ENCODE measurements at regions not wholly inside any gene's neighbourhood (a gene's known extent, or its start where the extent isn't known, plus 50 kb on each side); places are given as distances from the start of the nearest gene placed in this dataset.
A peak's percentile ranks its signal among the peaks of the same experiment; 100 is the strongest.

GRCh38 chr11:116267146-116267545 lies 505.6 kb downstream of the BUD13 start:
- WGBS, 2 experiments (ENCODE audit: insufficient coverage in 1 of 2, insufficient read length in 1 of 2): 93 to 96% methylated on average over 4 of the region's 5 CpGs
- H3K36me3 ChIP-seq (ENCODE audit: control insufficient read depth, insufficient read depth, low read length): no peaks in the 10 kb centered on the region
- peaks cover 17% of the 10 kb centered on the region for H3K4me1 Mint-ChIP-seq
- no peak overlapping the region for H3K27ac Mint-ChIP-seq
- no peaks in the 10 kb centered on the region for H3K36me3 Mint-ChIP-seq (ENCODE audit: low read depth)
- no peak for DNase-seq
- no peaks in the 10 kb centered on the region for H3K9me3 ChIP-seq (ENCODE audit: control insufficient read depth, low read length)
- H3K27me3 Mint-ChIP-seq (ENCODE audit: insufficient read depth): peaks cover 9% of the 10 kb centered on the region
- H3K27me3 ChIP-seq (ENCODE audit: control insufficient read depth, insufficient read depth, low read length, poor library complexity, severe bottlenecking): no peaks in the 10 kb centered on the region
- no peaks in the 10 kb centered on the region for H3K4me1 ChIP-seq (ENCODE audit: control insufficient read depth, insufficient read depth, low read length)
- H3K4me3 Mint-ChIP-seq: no peak overlapping the region
- H3K27ac ChIP-seq (ENCODE audit: low read depth, low read length): no peak overlapping the region
- H3K9ac ChIP-seq (ENCODE audit: extremely low read depth, low read length, poor library complexity, severe bottlenecking): no peak overlapping the region
- TF ChIP-seq, protein P1, sequence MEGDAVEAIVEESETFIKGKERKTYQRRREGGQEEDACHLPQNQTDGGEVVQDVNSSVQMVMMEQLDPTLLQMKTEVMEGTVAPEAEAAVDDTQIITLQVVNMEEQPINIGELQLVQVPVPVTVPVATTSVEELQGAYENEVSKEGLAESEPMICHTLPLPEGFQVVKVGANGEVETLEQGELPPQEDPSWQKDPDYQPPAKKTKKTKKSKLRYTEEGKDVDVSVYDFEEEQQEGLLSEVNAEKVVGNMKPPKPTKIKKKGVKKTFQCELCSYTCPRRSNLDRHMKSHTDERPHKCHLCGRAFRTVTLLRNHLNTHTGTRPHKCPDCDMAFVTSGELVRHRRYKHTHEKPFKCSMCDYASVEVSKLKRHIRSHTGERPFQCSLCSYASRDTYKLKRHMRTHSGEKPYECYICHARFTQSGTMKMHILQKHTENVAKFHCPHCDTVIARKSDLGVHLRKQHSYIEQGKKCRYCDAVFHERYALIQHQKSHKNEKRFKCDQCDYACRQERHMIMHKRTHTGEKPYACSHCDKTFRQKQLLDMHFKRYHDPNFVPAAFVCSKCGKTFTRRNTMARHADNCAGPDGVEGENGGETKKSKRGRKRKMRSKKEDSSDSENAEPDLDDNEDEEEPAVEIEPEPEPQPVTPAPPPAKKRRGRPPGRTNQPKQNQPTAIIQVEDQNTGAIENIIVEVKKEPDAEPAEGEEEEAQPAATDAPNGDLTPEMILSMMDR (conservative IDR thresholded peaks at IDR 0.05): no peak
- H3K4me3 ChIP-seq (ENCODE audit: low read length): no peak overlapping the region
- no peaks in the 10 kb centered on the region for H3K9me3 Mint-ChIP-seq

- no peaks in the 10 kb centered on the region for H3K4me1 ChIP-seq (ENCODE audit: control insufficient read depth, insufficient read depth, low read length)
- no peaks in the 10 kb centered on the region for H3K36me3 Mint-ChIP-seq (ENCODE audit: low read depth)
These were observed 509.0 kb downstream of the BUD13 start for GRCh38 chr11:116263770-116264169.

GRCh38 chr11:116263019-116263418 lies 509.8 kb downstream of the BUD13 start:
- Mint-ChIP-seq H3K9me3 (no peaks in the 10 kb centered on the region), H3K4me3 (peak overlapping the region; percentile 4), H3K36me3 (ENCODE audit: low read depth) (no peaks in the 10 kb centered on the region), H3K27me3 (ENCODE audit: insufficient read depth) (peaks cover 5% of the 10 kb centered on the region), H3K4me1 (peaks cover 17% of the 10 kb centered on the region), H3K27ac (no peak overlapping the region)
- no peaks in the 10 kb centered on the region for H3K27me3 ChIP-seq (ENCODE audit: control insufficient read depth, insufficient read depth, low read length, poor library complexity, severe bottlenecking)
- H3K9ac ChIP-seq (ENCODE audit: extremely low read depth, low read length, poor library complexity, severe bottlenecking): no peak overlapping the region
- no peak for DNase-seq
- H3K27ac ChIP-seq (ENCODE audit: low read depth, low read length): peak overlapping the region; percentile 76
- no peaks in the 10 kb centered on the region for H3K4me1 ChIP-seq (ENCODE audit: control insufficient read depth, insufficient read depth, low read length)
- no peaks in the 10 kb centered on the region for H3K9me3 ChIP-seq (ENCODE audit: control insufficient read depth, low read length)
- TF ChIP-seq, protein P1 (conservative IDR thresholded peaks at IDR 0.05): no peak
- 62% methylated on average over 3 of the region's 3 CpGs; no CpG with 5 or more reads in 1 of the 2 experiments for WGBS, 2 experiments (ENCODE audit: insufficient coverage in 1 of 2, insufficient read length in 1 of 2)
- H3K4me3 ChIP-seq (ENCODE audit: low read length): no peak overlapping the region
- no peaks in the 10 kb centered on the region for H3K36me3 ChIP-seq (ENCODE audit: control insufficient read depth, insufficient read depth, low read length)

More at GRCh38 chr11:116263770-116264169, 509.0 kb downstream of the BUD13 start:
- no peak overlapping the region for H3K9ac ChIP-seq (ENCODE audit: extremely low read depth, low read length, poor library complexity, severe bottlenecking)
- H3K9me3 ChIP-seq (ENCODE audit: control insufficient read depth, low read length): no peaks in the 10 kb centered on the region
- 34 to 38% methylated on average over 4 to 6 of the region's 8 CpGs for WGBS, 2 experiments (ENCODE audit: insufficient coverage in 1 of 2, insufficient read length in 1 of 2)
- peak overlapping the region; percentile 4 for H3K4me3 Mint-ChIP-seq
- no peaks in the 10 kb centered on the region for H3K36me3 ChIP-seq (ENCODE audit: control insufficient read depth, insufficient read depth, low read length)
- TF ChIP-seq, protein P1 (conservative IDR thresholded peaks at IDR 0.05): no peak
- no peak overlapping the region for H3K4me3 ChIP-seq (ENCODE audit: low read length)
- H3K4me1 Mint-ChIP-seq: peaks cover 17% of the 10 kb centered on the region
- H3K27me3 Mint-ChIP-seq (ENCODE audit: insufficient read depth): peaks cover 5% of the 10 kb centered on the region
- DNase-seq: peak; percentile 90
- H3K27ac ChIP-seq (ENCODE audit: low read depth, low read length): no peak overlapping the region
- H3K27ac Mint-ChIP-seq: peak overlapping the region; percentile 26
- H3K27me3 ChIP-seq (ENCODE audit: control insufficient read depth, insufficient read depth, low read length, poor library complexity, severe bottlenecking): no peaks in the 10 kb centered on the region
- no peaks in the 10 kb centered on the region for H3K9me3 Mint-ChIP-seq

Data from endodermal cell (in vitro differentiated cells).